GM23248 (cell line): ENCODE measurements at regions not wholly inside any gene's neighbourhood (a gene's known extent, or its start where the extent isn't known, plus 50 kb on each side); places are given as distances from the start of the nearest gene placed in this dataset.
A peak's percentile ranks its signal among the peaks of the same experiment; 100 is the strongest.

Source experiments
- DNase-seq: peaks from one replicate; pipeline ENCODE4 v3.0.0-alpha.2; 2015
- H2AFZ ChIP-seq: fragments of 200-600 bp; sonication (generic); 2 replicates; pipeline ENCODE4 v1.6.1; 2016; ENCODE audit warnings: antibody characterized with exemption
- H3F3A ChIP-seq: fragments of 200-600 bp; sonication (generic); 2 replicates; pipeline ENCODE4 v1.6.1; 2016; ENCODE audit warnings: mild to moderate bottlenecking, antibody characterized with exemption, mixed run types; ENCODE audit not compliant: insufficient read depth
- H3K27ac ChIP-seq: fragments of 200-600 bp; sonication (generic); 2 replicates; pipeline ENCODE4 v1.5.1; 2016; ENCODE audit warnings: mild to moderate bottlenecking
- H3K27me3 ChIP-seq: fragments of 200-600 bp; sonication (generic); replicated peaks from 2 replicates; pipeline ENCODE4 v1.6.1; 2016; ENCODE audit warnings: mild to moderate bottlenecking; ENCODE audit not compliant: insufficient read depth
- H3K36me3 ChIP-seq: fragments of 200-600 bp; sonication (generic); 2 replicates; pipeline ENCODE4 v1.6.1; 2016; ENCODE audit warnings: low read depth, mild to moderate bottlenecking
- H3K4me1 ChIP-seq: fragments of 200-600 bp; sonication (generic); 2 replicates; pipeline ENCODE4 v1.6.1; 2016; ENCODE audit warnings: mild to moderate bottlenecking; ENCODE audit not compliant: insufficient read depth
- H3K4me2 ChIP-seq: fragments of 200-600 bp; sonication (generic); one replicate; pipeline ENCODE4 v1.6.1; 2016; ENCODE audit warnings: mild to moderate bottlenecking; ENCODE audit not compliant: unreplicated experiment
- H3K4me3 ChIP-seq: fragments of 200-600 bp; sonication (generic); 2 replicates; pipeline ENCODE4 v1.5.1; 2016; ENCODE audit warnings: mild to moderate bottlenecking
- H3K79me2 ChIP-seq: fragments of 200-600 bp; sonication (generic); 2 replicates; pipeline ENCODE4 v1.6.1; 2016; ENCODE audit warnings: mild to moderate bottlenecking; ENCODE audit not compliant: insufficient read depth
- H3K9ac ChIP-seq: fragments of 200-600 bp; sonication (generic); 2 replicates; pipeline ENCODE4 v1.6.1; 2016; ENCODE audit warnings: mild to moderate bottlenecking
- H3K9me2 ChIP-seq: fragments of 200-600 bp; sonication (generic); 2 replicates; pipeline ENCODE4 v1.6.1; 2016; ENCODE audit warnings: mixed run types, mild to moderate bottlenecking, moderate library complexity; ENCODE audit not compliant: insufficient read depth
- H3K9me3 ChIP-seq: fragments of 200-600 bp; sonication (generic); one replicate; pipeline ENCODE4 v1.6.1; 2017; ENCODE audit warnings: low read depth
- H4K20me1 ChIP-seq: fragments of 200-600 bp; sonication (generic); 2 replicates; pipeline ENCODE4 v1.6.0; 2016; ENCODE audit not compliant: insufficient read depth
- EZH2 ChIP-seq: fragments of 200-600 bp; sonication (generic); IDR thresholded peaks from 2 replicates; pipeline ENCODE4 v1.6.1; 2018; ENCODE audit warnings: antibody characterized with exemption, mild to moderate bottlenecking; ENCODE audit not compliant: insufficient read depth, poor library complexity, severe bottlenecking
- EZH2phosphoT487 ChIP-seq: fragments of 200-600 bp; sonication (generic); IDR thresholded peaks from 2 replicates; pipeline ENCODE4 v1.6.1; 2018; ENCODE audit warnings: antibody characterized with exemption, moderate library complexity, mild to moderate bottlenecking, low read depth; ENCODE audit not compliant: insufficient read depth
- WGBS, 2 experiments: methylation state at CpG; one replicate each; pipeline ENCODE4 v1.1.6; 2015 to 2017; ENCODE audit warnings: low lambda C conversion rate in 2 of 2, low coverage in 1 of 2; ENCODE audit errors: missing lambda C conversion rate in 2 of 2; 5-methylcytosine and 5-hydroxymethylcytosine counted together
- in situ Hi-C: fragments of 300-500 bp; cut with MboI; formaldehyde crosslinking; loops from 2 replicates; pipeline ENCODE4 v1.15.0; 2020

DNA sequence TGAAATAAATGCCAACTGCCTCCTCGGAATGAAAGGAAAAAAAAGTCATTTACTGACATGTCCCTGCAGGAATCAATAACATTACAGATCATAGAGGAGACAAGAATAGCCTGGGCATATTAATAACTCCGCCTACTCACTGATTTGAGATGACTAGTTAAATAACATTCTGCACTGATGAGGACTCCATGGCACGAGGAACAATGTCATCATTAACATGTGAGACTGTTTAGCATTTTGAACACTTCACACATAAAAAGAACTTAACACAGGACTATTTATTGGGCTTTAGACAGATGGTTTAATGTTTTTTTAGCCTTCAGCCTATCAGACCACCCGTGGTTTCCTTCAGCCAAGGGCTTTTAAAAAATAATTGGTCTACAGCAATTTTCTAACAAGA lies 170.1 kb downstream of the OLFM4 start:
- Histone ChIP-seq H3K9me2 (no peaks in the 10 kb centered on the region), H3K27me3 (no peaks in the 10 kb centered on the region), H3K4me1 (no peaks in the 10 kb centered on the region), H3F3A (no peaks in the 10 kb centered on the region), H3K79me2 (no peaks in the 10 kb centered on the region), H3K4me3 (no peak overlapping the region), H3K4me2 (no peak overlapping the region), H3K27ac (no peak overlapping the region), H4K20me1 (no peaks in the 10 kb centered on the region), H3K9me3 (no peaks in the 10 kb centered on the region), H2AFZ (no peak overlapping the region), H3K9ac (no peak overlapping the region), H3K36me3 (no peaks in the 10 kb centered on the region)
- TF ChIP-seq EZH2 (no peak), EZH2phosphoT487 (no peak)
- DNase-seq = no peak
- 1 to 2% methylated on average over 4 of the region's 4 CpGs for WGBS, 2 experiments
- in situ Hi-C loops = no loop called here

DNA sequence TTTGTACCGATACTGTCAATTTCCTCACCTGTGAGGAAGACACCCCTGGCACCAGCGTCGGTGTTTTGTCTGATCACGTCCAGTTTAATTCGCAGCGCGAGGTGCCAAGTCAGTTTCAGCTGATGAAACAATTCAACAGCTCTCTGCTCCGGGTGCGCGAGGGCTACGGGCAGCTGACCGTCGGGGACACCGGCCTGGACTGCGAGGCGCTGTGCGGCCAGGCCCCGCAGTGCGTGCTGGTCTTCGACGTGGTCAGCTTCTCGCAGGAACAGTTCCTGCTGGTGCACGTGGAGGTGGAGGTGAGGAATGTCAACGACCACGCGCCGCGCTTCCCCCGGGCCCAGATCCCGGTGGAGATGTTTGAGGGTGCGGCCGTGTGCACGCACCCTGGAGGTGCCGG lies 171.5 kb downstream of the OLFM4 start:
- no peaks in the 10 kb centered on the region for H3K27me3 ChIP-seq
- no peaks in the 10 kb centered on the region for H3K9me3 ChIP-seq
- H3K4me3 ChIP-seq = no peak overlapping the region
- no peaks in the 10 kb centered on the region for H4K20me1 ChIP-seq
- in situ Hi-C loops = no loop called here
- no peak overlapping the region for H3K9ac ChIP-seq
- H2AFZ ChIP-seq = no peak overlapping the region
- no peaks in the 10 kb centered on the region for H3K9me2 ChIP-seq
- no peaks in the 10 kb centered on the region for H3K79me2 ChIP-seq
- no peaks in the 10 kb centered on the region for H3F3A ChIP-seq
- TF ChIP-seq EZH2phosphoT487 (no peak), EZH2 (no peak)
- H3K4me2 ChIP-seq = no peak overlapping the region
- H3K36me3 ChIP-seq = no peaks in the 10 kb centered on the region
- H3K27ac ChIP-seq = no peak overlapping the region
- WGBS, 2 experiments = 78 to 85% methylated on average over 24 to 34 of the region's 34 CpGs
- no peak for DNase-seq
- no peaks in the 10 kb centered on the region for H3K4me1 ChIP-seq

DNA sequence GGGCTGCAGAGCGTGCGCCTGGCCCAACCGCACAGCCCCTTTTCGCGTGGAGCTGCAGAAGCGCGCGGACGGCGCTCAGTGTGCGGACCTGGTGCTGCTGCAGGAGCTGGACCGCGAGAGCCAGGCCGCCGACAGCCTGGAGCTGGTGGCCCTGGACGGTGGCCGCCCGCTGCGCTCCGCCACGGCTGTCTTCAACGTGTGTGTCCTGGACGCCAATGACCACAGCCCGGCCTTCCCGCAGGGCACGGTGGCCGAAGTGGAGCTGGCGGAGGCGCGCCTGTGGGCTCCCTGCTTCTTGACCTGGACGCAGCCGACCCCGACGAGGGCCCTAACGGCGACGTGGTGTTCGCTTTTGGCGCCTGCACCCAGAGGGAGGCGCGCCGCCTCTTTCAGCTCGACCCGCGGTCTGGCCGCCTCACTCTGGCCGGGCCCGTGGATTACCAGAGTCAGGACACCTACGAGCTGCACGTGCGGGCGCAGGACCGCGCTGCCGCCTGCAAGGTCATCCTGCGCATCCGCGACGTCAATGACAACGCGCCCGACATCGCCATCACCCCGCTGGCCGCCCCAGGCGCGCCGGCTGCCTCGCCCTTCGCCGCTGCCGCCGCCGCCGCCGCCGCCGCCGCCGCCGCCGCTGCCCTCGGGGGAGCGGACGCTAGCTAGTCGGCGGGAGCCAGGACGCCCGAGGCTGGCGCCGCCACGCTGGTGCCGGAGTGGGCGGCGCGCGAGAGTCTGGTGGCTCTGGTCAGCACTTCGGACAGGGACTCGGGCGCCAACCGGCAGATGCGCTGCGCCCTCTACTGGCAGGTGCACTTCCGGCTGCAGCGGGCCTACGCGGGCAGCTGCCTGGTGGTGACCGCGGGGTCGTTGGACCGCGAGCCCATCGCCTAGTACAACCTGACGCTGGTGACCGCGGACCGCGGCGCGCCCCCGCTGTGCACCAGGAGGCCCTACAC lies 172.2 kb downstream of the OLFM4 start:
- in situ Hi-C loops = no loop called here
- no peak overlapping the region for H2AFZ ChIP-seq
- no peaks in the 10 kb centered on the region for H3K9me2 ChIP-seq

DNA sequence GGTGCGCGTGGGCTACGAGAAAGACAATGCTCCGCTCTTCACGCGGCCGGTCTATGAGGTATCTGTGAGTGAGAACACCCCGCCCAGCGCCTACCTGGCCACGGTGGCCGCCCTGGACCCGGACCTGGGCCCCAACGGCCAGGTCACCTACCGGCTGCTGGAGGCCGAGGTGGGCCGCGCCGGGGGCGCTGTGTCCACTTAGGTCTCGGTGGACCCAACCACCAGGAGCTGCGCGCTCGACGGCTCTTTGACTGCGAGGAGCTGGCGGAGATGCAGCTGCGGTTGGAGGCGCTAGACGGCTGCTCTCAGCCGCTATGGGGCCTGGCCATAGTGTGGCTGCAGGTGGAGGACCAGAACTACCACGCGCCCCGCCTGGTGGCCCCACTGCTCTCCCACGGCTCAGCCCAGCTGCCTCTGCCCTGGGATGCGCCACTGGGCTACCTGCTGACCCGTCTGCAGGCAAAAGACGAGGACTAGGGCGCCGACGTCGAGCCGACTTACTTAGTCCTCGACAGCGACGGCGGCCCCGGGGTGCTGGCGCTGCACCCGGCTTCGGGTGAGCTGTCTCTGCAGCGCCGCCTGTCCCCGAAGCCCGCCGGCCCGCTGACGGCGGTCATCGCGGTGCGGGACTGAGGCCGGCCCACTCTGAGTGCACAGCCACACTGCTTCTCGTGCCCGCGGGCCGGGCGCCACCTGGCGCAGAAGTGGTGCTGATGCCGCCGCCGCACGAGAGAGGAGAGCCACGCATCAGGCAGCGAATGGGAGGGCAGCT lies 173.0 kb downstream of the OLFM4 start:
- Histone ChIP-seq H3F3A (no peaks in the 10 kb centered on the region), H3K4me2 (no peak overlapping the region), H3K9ac (no peak overlapping the region), H3K4me1 (no peaks in the 10 kb centered on the region), H3K9me2 (no peaks in the 10 kb centered on the region), H3K27me3 (no peaks in the 10 kb centered on the region), H4K20me1 (no peaks in the 10 kb centered on the region), H3K79me2 (no peaks in the 10 kb centered on the region), H2AFZ (no peak overlapping the region), H3K4me3 (no peak overlapping the region), H3K9me3 (no peaks in the 10 kb centered on the region), H3K27ac (no peak overlapping the region), H3K36me3 (no peaks in the 10 kb centered on the region)
- DNase-seq = peak; percentile 36
- no peak for TF ChIP-seq EZH2phosphoT487
- no peak for TF ChIP-seq EZH2
- in situ Hi-C loops = no loop called here
- WGBS, 2 experiments = 11 to 12% methylated on average over 59 to 69 of the region's 74 CpGs

More for the DNA sequence above, 172.2 kb downstream of the OLFM4 start:
- no peak overlapping the region for H3K4me2 ChIP-seq
- no peaks in the 10 kb centered on the region for H3F3A ChIP-seq
- peak; percentile 63 for DNase-seq
- no peaks in the 10 kb centered on the region for H3K36me3 ChIP-seq
- no peak overlapping the region for H3K27ac ChIP-seq
- H4K20me1 ChIP-seq = no peaks in the 10 kb centered on the region
- H3K9me3 ChIP-seq = no peaks in the 10 kb centered on the region
- no peaks in the 10 kb centered on the region for H3K4me1 ChIP-seq
- H3K9ac ChIP-seq = no peak overlapping the region
- no peak for TF ChIP-seq EZH2phosphoT487
- no peak for TF ChIP-seq EZH2
- no peaks in the 10 kb centered on the region for H3K79me2 ChIP-seq
- H3K4me3 ChIP-seq = no peak overlapping the region
- 16 to 25% methylated on average over 78 to 117 of the region's 121 CpGs for WGBS, 2 experiments
- H3K27me3 ChIP-seq = no peaks in the 10 kb centered on the region
